Aorta (tissue), 5 donors: ENCODE measurements at regions not wholly inside any gene's neighbourhood (a gene's known extent, or its start where the extent isn't known, plus 50 kb on each side); places are given as distances from the start of the nearest gene placed in this dataset.
A peak's percentile ranks its signal among the peaks of the same experiment; 100 is the strongest.
"Not testable (repeated sequence)": the region's sequence is repeated elsewhere in the genome, so short reads cannot be mapped to it uniquely, and the experiment has no call there.

ENCODE experiments used
- ATAC-seq: fragments of 200-7000 bp; cut with Tn5 transposase; one replicate; pipeline ENCODE4 v1.9.1; 2022; ENCODE audit warnings: moderate library complexity; ENCODE audit not compliant: low FRiP score
- DNase-seq, 2 donors: peaks; one replicate each; pipeline ENCODE4 v3.0.0-alpha.2; 2020
- H3K27ac ChIP-seq, 2 donors: one replicate each; pipeline ENCODE4 v1.5.1; 2013; ENCODE audit warnings: low read length in 2 of 2, mild to moderate bottlenecking in 2 of 2, moderate library complexity in 2 of 2, control low read depth in 1 of 2, inconsistent platforms in 1 of 2, low read depth in 1 of 2
- H3K27me3 ChIP-seq, 2 donors: one replicate each; pipeline ENCODE4 v1.6.1; 2013; ENCODE audit warnings: control low read depth in 1 of 2, low read length in 1 of 2, mild to moderate bottlenecking in 1 of 2, moderate library complexity in 1 of 2; ENCODE audit not compliant: insufficient read depth in 2 of 2, control insufficient read depth in 1 of 2
- H3K36me3 ChIP-seq, 2 donors: one replicate each; pipeline ENCODE4 v1.6.1; 2013; ENCODE audit warnings: control low read depth in 1 of 2, low read length in 1 of 2, mild to moderate bottlenecking in 1 of 2; ENCODE audit not compliant: insufficient read depth in 2 of 2, control insufficient read depth in 1 of 2
- H3K4me1 ChIP-seq, 2 donors: one replicate each; pipeline ENCODE4 v1.6.1; 2013; ENCODE audit warnings: low read length in 2 of 2, control low read depth in 1 of 2, mild to moderate bottlenecking in 1 of 2, moderate library complexity in 1 of 2; ENCODE audit not compliant: insufficient read depth in 2 of 2, control insufficient read depth in 1 of 2
- H3K4me3 ChIP-seq, 2 donors: one replicate each; pipeline ENCODE4 v1.5.1; 2013; ENCODE audit warnings: low read length in 2 of 2, control low read depth in 1 of 2, mild to moderate bottlenecking in 1 of 2
- H3K9me3 ChIP-seq: one replicate; pipeline ENCODE4 v1.6.1; 2013; ENCODE audit warnings: mild to moderate bottlenecking, low read length; ENCODE audit not compliant: control insufficient read depth
- WGBS, 2 donors: extraction: QIAGEN DNeasy Blood & Tissue Kit; methylation state at CpG; one replicate each; pipeline ENCODE4 v1.1.7; 2013; 5-methylcytosine and 5-hydroxymethylcytosine counted together
- intact Hi-C, 2 donors: fragments of 100-400 bp; cut with DNase I; formaldehyde crosslinking; loops; one replicate each; pipeline versions ENCODE4 v1.14.2 to v1.15.0; 2022
- donor health status: healthy with polysubstance abuse.
- donor health status: Bipolar disorder and iron deficiency.
- donor health status: DM: no; HTN: no; CAD: no.
- donor health status: DM: no; HTN: no; CAD: no.
- donor health status: DM: yes; HTN: yes; CAD: no.

DNA sequence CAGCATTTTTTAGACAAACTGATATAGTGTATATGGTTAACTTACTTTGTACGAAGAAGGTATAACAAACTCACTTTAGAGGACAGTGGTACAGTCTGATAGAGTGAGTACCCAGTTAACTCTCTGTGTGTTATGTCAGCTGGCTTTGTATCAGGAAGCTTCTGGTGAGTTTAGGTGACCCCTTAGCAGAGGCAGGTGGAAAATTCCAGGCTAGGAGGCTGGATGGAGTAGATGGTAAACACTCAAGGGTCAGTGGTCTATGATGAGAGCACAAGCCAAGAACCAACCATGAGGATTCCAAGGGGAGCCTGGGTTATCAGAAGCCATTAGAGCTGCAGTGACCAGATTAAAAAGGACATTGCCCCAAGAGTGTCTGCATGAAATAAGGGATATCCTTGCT is 227.3 kb upstream of the CENPE start:
- DNase-seq (no peak), ATAC-seq (peak; percentile 16)
- Histone ChIP-seq H3K4me3 (no peak overlapping the region), H3K36me3 (no peaks in the 10 kb centered on the region), H3K9me3 (no peaks in the 10 kb centered on the region), H3K27ac (no peak overlapping the region), H3K4me1 (no peaks in the 10 kb centered on the region), H3K27me3 (no peaks in the 10 kb centered on the region)
- WGBS, 2 donors, result 77 to 87% methylated on average over 1 of the region's 1 CpG
- intact Hi-C loops, result no loop called here

GRCh38 chr4:103424853-103425252 is 226.7 kb upstream of the CENPE start:
- H3K27me3 ChIP-seq, result no peaks in the 10 kb centered on the region
- DNase-seq (no peak), ATAC-seq (no peak)
- 22 to 24% methylated on average over 2 of the region's 2 CpGs for WGBS, 2 donors
- H3K4me3 ChIP-seq, result no peak overlapping the region
- no peak overlapping the region for H3K27ac ChIP-seq
- no peaks in the 10 kb centered on the region for H3K9me3 ChIP-seq
- no peaks in the 10 kb centered on the region for H3K36me3 ChIP-seq
- intact Hi-C loops, result no loop called here
- H3K4me1 ChIP-seq, result no peaks in the 10 kb centered on the region

DNA sequence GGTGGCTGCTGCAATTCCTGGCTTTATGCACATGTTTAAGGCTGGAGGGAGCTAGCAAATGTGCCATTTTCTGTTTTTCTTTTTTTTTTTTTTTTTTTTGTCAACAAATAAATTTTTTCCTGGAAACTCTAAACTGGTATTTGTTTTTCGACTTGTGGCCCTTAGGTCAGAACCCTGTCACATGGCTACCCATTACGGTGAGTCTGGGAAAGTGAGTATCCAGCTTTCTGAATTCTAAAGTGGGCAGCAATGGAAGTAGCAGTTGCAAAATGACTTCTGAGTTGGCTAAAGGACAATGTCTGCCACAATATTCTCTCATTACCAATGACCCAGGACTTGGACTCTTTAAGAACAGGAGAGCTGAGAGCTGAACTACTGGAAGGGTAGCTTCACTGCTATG is 225.1 kb upstream of the CENPE start:
- Histone ChIP-seq H3K4me1 (no peaks in the 10 kb centered on the region), H3K4me3 (no peak overlapping the region), H3K36me3 (no peaks in the 10 kb centered on the region), H3K9me3 (no peaks in the 10 kb centered on the region), H3K27me3 (no peaks in the 10 kb centered on the region), H3K27ac (no peak overlapping the region)
- DNase-seq (no peak), ATAC-seq (no peak)
- WGBS, 2 donors, result 63 to 74% methylated on average over 2 of the region's 2 CpGs
- intact Hi-C loops, result no loop called here

GRCh38 chr4:103422467-103423219 is 224.5 kb upstream of the CENPE start:
- H3K27ac ChIP-seq, result no peak overlapping the region
- no peaks in the 10 kb centered on the region for H3K27me3 ChIP-seq
- no peaks in the 10 kb centered on the region for H3K4me1 ChIP-seq
- H3K9me3 ChIP-seq, result no peaks in the 10 kb centered on the region
- no peaks in the 10 kb centered on the region for H3K36me3 ChIP-seq
- no peak overlapping the region for H3K4me3 ChIP-seq
- WGBS, 2 donors, result 61 to 66% methylated on average over 2 of the region's 2 CpGs
- ATAC-seq (no peak), DNase-seq (no peak)
- intact Hi-C loops, result no loop called here

DNA sequence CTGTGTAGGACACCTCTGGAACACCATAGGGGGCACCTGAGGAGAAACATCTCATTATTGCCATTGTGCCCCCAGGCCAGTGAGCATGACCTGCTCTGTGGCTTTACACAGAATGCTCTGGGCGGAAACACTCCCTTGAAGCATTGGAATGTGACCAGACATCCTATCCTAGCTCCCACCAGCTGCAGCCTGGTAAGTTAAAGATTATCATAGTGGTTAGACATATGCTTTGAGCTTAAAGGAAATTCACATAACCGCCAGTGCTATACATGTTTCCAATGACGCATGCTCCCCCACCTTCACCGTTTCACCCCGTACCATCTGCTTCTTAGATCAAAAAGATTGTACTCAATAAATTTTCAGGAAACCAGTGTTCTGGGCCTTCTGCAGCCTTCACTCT is 217.7 kb upstream of the CENPE start:
- no peaks in the 10 kb centered on the region for H3K9me3 ChIP-seq
- intact Hi-C loops, result no loop called here
- ATAC-seq (no peak), DNase-seq (no peak)
- H3K27me3 ChIP-seq, result no peaks in the 10 kb centered on the region
- 85 to 89% methylated on average over 5 of the region's 5 CpGs for WGBS, 2 donors
- H3K4me3 ChIP-seq, result no peak overlapping the region
- H3K27ac ChIP-seq, result no peak overlapping the region
- no peaks in the 10 kb centered on the region for H3K36me3 ChIP-seq
- no peaks in the 10 kb centered on the region for H3K4me1 ChIP-seq

DNA sequence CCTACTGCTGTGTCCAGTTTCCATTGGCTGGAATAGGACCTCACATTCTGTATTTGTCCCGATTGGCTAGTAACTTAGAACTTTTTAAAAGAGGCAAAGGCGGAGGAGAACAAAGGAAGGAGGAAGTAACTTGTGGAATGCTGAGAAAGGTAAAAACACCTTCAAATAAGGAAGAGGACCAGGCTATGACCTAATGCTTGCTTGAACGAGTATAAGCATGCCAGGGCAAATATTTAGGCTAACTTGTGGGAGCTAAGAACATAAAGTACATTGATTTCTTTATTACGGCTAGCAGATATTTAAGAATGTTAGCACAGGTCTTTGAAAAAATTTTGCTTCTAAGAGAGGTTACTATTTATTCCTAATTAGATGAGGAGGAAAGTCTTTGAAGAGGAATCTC is 214.5 kb upstream of the CENPE start:
- ATAC-seq, DNase-seq, H3K9me3 ChIP-seq, H3K4me1 ChIP-seq, H3K36me3 ChIP-seq, H3K4me3 ChIP-seq, intact Hi-C loops, H3K27me3 ChIP-seq, H3K27ac ChIP-seq: not testable (repeated sequence)
- WGBS, 2 donors, result 63 to 65% methylated on average over 4 of the region's 4 CpGs

DNA sequence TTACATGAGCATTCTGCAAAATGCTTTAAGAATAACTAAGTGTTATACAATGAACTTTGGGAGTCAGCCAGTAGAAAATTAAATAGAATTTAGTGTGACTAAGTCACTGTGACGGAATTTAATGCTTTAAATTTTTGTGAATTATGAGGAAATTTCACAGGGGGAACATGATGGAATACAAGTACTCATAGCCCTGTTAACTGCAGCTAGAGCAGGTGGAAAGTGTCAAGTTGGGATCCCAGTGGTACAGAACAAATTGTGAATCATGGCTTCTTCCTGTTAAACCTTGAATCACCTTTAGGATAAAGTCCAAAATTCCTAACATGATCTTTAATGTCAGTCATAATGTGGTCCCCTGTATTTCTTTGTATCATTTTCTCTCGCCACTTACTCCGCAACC is 212.2 kb upstream of the CENPE start:
- no peak overlapping the region for H3K4me3 ChIP-seq
- ATAC-seq (no peak), DNase-seq (no peak)
- H3K9me3 ChIP-seq, result no peaks in the 10 kb centered on the region
- no peaks in the 10 kb centered on the region for H3K4me1 ChIP-seq
- no peaks in the 10 kb centered on the region for H3K36me3 ChIP-seq
- 64 to 70% methylated on average over 3 of the region's 3 CpGs for WGBS, 2 donors
- intact Hi-C loops, result no loop called here
- H3K27ac ChIP-seq, result no peak overlapping the region
- no peaks in the 10 kb centered on the region for H3K27me3 ChIP-seq

- intact Hi-C loops, result no loop called here
- Histone ChIP-seq H3K4me1 (no peaks in the 10 kb centered on the region), H3K4me3 (no peak overlapping the region), H3K9me3 (no peaks in the 10 kb centered on the region), H3K27ac (no peak overlapping the region), H3K27me3 (no peaks in the 10 kb centered on the region), H3K36me3 (no peaks in the 10 kb centered on the region)
- DNase-seq (no peak), ATAC-seq (no peak)
These were observed 207.3 kb upstream of the CENPE start for GRCh38 chr4:103405415-103405814.

DNA sequence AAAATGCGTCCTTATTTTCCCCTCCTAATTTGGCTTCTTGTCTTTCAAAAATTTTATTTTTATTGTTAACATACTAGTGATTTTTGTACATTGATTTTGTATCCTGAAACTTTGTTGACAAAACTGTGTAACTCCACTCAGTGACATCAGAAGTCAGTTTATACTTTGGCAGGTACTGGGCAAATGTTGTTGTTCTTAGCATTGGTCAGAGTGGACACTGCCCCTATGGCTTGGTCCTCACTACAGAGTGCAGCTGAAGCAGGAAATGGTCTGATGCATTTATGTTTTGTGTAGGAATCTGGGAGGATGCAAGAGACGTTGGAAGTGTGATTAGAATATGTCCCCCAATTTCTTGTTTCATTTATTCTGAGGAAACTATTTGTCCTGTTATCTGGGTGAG is 205.5 kb upstream of the CENPE start:
- H3K9me3 ChIP-seq, result no peaks in the 10 kb centered on the region
- H3K27ac ChIP-seq, result no peak overlapping the region
- no peak for ATAC-seq
- intact Hi-C loops, result no loop called here
- 57 to 74% methylated on average over 2 of the region's 2 CpGs for WGBS, 2 donors
- no peaks in the 10 kb centered on the region for H3K27me3 ChIP-seq
- H3K36me3 ChIP-seq, result no peaks in the 10 kb centered on the region
- H3K4me3 ChIP-seq, result no peak overlapping the region
- no peaks in the 10 kb centered on the region for H3K4me1 ChIP-seq
- DNase-seq, result no peak
